ENCODE measurements at regions not wholly inside any gene's neighbourhood (a gene's known extent, or its start where the extent isn't known, plus 50 kb on each side); places are given as distances from the start of the nearest gene placed in this dataset.
"Not testable (repeated sequence)": the region's sequence is repeated elsewhere in the genome, so short reads cannot be mapped to it uniquely, and the experiment has no call there.

- no peak overlapping the region for H3K27ac Mint-ChIP-seq (ENCODE audit: unreplicated experiment)
- DNase-seq = no peak
- no peaks in the 10 kb centered on the region for H3K9me3 Mint-ChIP-seq (ENCODE audit: unreplicated experiment)
- no peak for TF ChIP-seq CTCF (IDR thresholded peaks at IDR 0.05; ENCODE audit: partially characterized antibody, unreplicated experiment)
- no peaks in the 10 kb centered on the region for H3K36me3 Mint-ChIP-seq (ENCODE audit: unreplicated experiment)
- no peaks in the 10 kb centered on the region for H3K4me1 Mint-ChIP-seq (ENCODE audit: low read depth, unreplicated experiment)
- H3K4me3 Mint-ChIP-seq (ENCODE audit: unreplicated experiment) = no peak overlapping the region
- H3K27me3 Mint-ChIP-seq (ENCODE audit: unreplicated experiment) = no peaks in the 10 kb centered on the region
These were observed 139.4 kb upstream of the PHYHIPL start for GRCh38 chr10:59037018-59037389.

DNA sequence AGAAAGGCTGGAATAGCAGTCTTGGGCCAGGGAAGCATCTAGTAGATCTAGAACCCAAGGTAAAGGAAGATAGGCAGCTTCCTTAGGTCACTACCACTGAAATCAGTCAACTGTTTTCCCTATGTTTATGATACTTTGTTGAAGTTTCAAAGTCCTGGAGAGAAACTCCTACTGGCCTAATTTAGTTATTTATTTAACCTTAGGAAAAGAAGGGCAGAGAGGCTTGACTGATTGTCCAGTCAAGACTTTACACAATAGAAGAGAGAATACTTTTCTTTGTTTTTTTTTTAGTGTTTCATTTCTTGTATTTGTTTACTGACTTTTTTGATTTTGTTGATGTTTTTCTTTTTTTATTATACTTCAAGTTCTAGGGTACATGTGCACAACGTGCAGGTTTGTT is 138.9 kb upstream of the PHYHIPL start:
- no peak for DNase-seq

GRCh38 chr10:59043358-59043757 is 133.1 kb upstream of the PHYHIPL start:
- not testable (repeated sequence) for H3K27me3 Mint-ChIP-seq (ENCODE audit: unreplicated experiment); H3K27ac Mint-ChIP-seq (ENCODE audit: unreplicated experiment); H3K9me3 Mint-ChIP-seq (ENCODE audit: unreplicated experiment); H3K4me1 Mint-ChIP-seq (ENCODE audit: low read depth, unreplicated experiment); H3K4me3 Mint-ChIP-seq (ENCODE audit: unreplicated experiment); H3K36me3 Mint-ChIP-seq (ENCODE audit: unreplicated experiment)
- DNase-seq = peak; percentile 16

More for the DNA sequence above, 138.9 kb upstream of the PHYHIPL start:
- H3K9me3 Mint-ChIP-seq (ENCODE audit: unreplicated experiment) = no peaks in the 10 kb centered on the region
- H3K36me3 Mint-ChIP-seq (ENCODE audit: unreplicated experiment) = no peaks in the 10 kb centered on the region
- H3K4me3 Mint-ChIP-seq (ENCODE audit: unreplicated experiment) = no peak overlapping the region
- no peak for TF ChIP-seq CTCF (IDR thresholded peaks at IDR 0.05; ENCODE audit: partially characterized antibody, unreplicated experiment)
- no peaks in the 10 kb centered on the region for H3K4me1 Mint-ChIP-seq (ENCODE audit: low read depth, unreplicated experiment)
- H3K27me3 Mint-ChIP-seq (ENCODE audit: unreplicated experiment) = no peaks in the 10 kb centered on the region
- H3K27ac Mint-ChIP-seq (ENCODE audit: unreplicated experiment) = no peak overlapping the region

- no peak for TF ChIP-seq CTCF (IDR thresholded peaks at IDR 0.05; ENCODE audit: partially characterized antibody, unreplicated experiment)
- no peaks in the 10 kb centered on the region for H3K4me1 Mint-ChIP-seq (ENCODE audit: low read depth, unreplicated experiment)
- DNase-seq = no peak
- no peak overlapping the region for H3K4me3 Mint-ChIP-seq (ENCODE audit: unreplicated experiment)
- peaks cover 2% of the 10 kb centered on the region for H3K9me3 Mint-ChIP-seq (ENCODE audit: unreplicated experiment)
- no peaks in the 10 kb centered on the region for H3K27me3 Mint-ChIP-seq (ENCODE audit: unreplicated experiment)
- H3K36me3 Mint-ChIP-seq (ENCODE audit: unreplicated experiment) = no peaks in the 10 kb centered on the region
- no peak overlapping the region for H3K27ac Mint-ChIP-seq (ENCODE audit: unreplicated experiment)
These were observed 129.3 kb upstream of the PHYHIPL start for GRCh38 chr10:59047180-59047579.

DNA sequence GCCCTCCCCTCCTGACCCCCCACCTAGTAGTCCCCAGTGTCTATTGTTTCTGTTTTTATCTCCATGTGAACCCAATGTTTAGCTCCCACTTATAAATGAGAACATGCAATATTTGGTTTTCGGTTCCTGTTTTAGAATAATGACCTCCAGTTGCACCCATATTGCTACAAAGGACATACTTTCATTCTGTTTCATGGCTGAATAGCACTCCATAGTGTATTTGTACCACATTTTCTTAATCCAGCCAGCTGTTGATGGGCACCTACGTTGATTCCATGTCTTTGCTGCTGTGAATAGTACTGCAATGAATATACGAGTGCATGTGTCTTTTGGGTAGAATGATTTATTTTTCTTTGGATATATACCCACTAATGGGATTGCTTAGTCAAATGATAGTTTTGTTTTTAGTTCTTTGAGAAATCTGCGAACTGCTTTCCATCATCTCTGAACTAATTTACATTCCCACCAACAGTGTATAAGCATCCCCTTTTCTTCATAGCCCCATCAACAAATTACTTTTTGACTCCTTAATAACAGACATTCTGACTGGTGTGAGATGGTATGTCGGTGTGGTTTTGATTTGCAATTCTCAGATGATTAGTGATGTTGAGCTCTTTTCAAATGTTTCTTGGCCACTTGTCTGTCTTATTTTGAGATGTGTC is 128.4 kb upstream of the PHYHIPL start:
- Mint-ChIP-seq H3K27me3 (ENCODE audit: unreplicated experiment) (no peaks in the 10 kb centered on the region), H3K4me1 (ENCODE audit: low read depth, unreplicated experiment) (no peaks in the 10 kb centered on the region), H3K27ac (ENCODE audit: unreplicated experiment) (no peak overlapping the region), H3K4me3 (ENCODE audit: unreplicated experiment) (no peak overlapping the region), H3K9me3 (ENCODE audit: unreplicated experiment) (peaks cover 2% of the 10 kb centered on the region), H3K36me3 (ENCODE audit: unreplicated experiment) (peaks cover 4% of the 10 kb centered on the region)
- TF ChIP-seq CTCF (IDR thresholded peaks at IDR 0.05; ENCODE audit: partially characterized antibody, unreplicated experiment) = no peak
- DNase-seq = no peak

GRCh38 chr10:59053502-59053901 is 122.9 kb upstream of the PHYHIPL start:
- H3K27me3 Mint-ChIP-seq (ENCODE audit: unreplicated experiment); DNase-seq; H3K9me3 Mint-ChIP-seq (ENCODE audit: unreplicated experiment); H3K27ac Mint-ChIP-seq (ENCODE audit: unreplicated experiment); H3K4me3 Mint-ChIP-seq (ENCODE audit: unreplicated experiment); H3K36me3 Mint-ChIP-seq (ENCODE audit: unreplicated experiment); H3K4me1 Mint-ChIP-seq (ENCODE audit: low read depth, unreplicated experiment): not testable (repeated sequence)

All from glutamatergic neuron (in vitro differentiated cells).